A673 (cell line): ENCODE measurements at regions not wholly inside any gene's neighbourhood (a gene's known extent, or its start where the extent isn't known, plus 50 kb on each side); places are given as distances from the start of the nearest gene placed in this dataset.

Experiments
- BruUV-seq: library from RNA; stranded (reverse); fragments of 400-500 nt; replicated peaks from 2 replicates; lab custom pipeline; 2021; lab: Mats Ljungman, UMichigan
- CTCF ChIA-PET: fragments of 300-600 bp; sonication (Branson Sonifier 250); formaldehyde crosslinking; loops from one replicate; lab custom pipeline; 2022; ENCODE audit warnings: antibody characterized with exemption; lab: Charles Lee
- POLR2A ChIA-PET: fragments of 300-600 bp; sonication (Branson Sonifier 250); formaldehyde crosslinking; loops from one replicate; lab custom pipeline; 2022; ENCODE audit warnings: antibody characterized with exemption; ENCODE audit not compliant: low non-redundant PET; lab: Charles Lee
- DNase-seq: peaks from one replicate; pipeline ENCODE4 v3.0.0-alpha.2; 2015; ENCODE audit warnings: low spot score
- H3K27ac ChIP-seq: fragments of 200-600 bp; sonication (generic); 2 replicates; pipeline ENCODE4 v1.5.1; 2016; ENCODE audit warnings: mixed run types, low read depth, mild to moderate bottlenecking, mixed read lengths, antibody characterized with exemption, low read length; ENCODE audit not compliant: poor library complexity, severe bottlenecking
- H3K27me3 ChIP-seq: fragments of 200-600 bp; sonication (generic); replicated peaks from 2 replicates; pipeline ENCODE4 v1.6.1; 2017; ENCODE audit warnings: mixed run types, low read depth, mild to moderate bottlenecking, mixed read lengths, antibody characterized with exemption, low read length; ENCODE audit not compliant: insufficient read depth, poor library complexity
- H3K36me3 ChIP-seq: fragments of 200-600 bp; sonication (generic); 2 replicates; pipeline ENCODE4 v1.6.1; 2016; ENCODE audit warnings: mixed run types, mild to moderate bottlenecking, mixed read lengths, antibody characterized with exemption, low read length; ENCODE audit not compliant: insufficient read depth, poor library complexity, severe bottlenecking
- H3K4me1 ChIP-seq: fragments of 200-600 bp; sonication (generic); 2 replicates; pipeline ENCODE4 v1.6.1; 2017; ENCODE audit warnings: mixed run types, mild to moderate bottlenecking, mixed read lengths, antibody characterized with exemption, low read length; ENCODE audit not compliant: insufficient read depth, poor library complexity, severe bottlenecking
- H3K4me3 ChIP-seq: fragments of 200-600 bp; sonication (generic); 2 replicates; pipeline ENCODE4 v1.5.1; 2016; ENCODE audit warnings: low read depth, mixed run types, mild to moderate bottlenecking, mixed read lengths, low read length; ENCODE audit not compliant: poor library complexity, severe bottlenecking
- H3K9me3 ChIP-seq: fragments of 200-600 bp; sonication (generic); 2 replicates; pipeline ENCODE4 v1.6.1; 2016; ENCODE audit warnings: mixed run types, low read depth, mild to moderate bottlenecking, mixed read lengths, antibody characterized with exemption, low read length; ENCODE audit not compliant: poor library complexity, severe bottlenecking
- EZH2 ChIP-seq: fragments of 200-600 bp; sonication (generic); IDR thresholded peaks from 2 replicates; pipeline ENCODE4 v1.6.1; 2017; ENCODE audit warnings: borderline replicate concordance, low read depth, mild to moderate bottlenecking, mixed read lengths, antibody characterized with exemption, low read length; ENCODE audit not compliant: poor library complexity, severe bottlenecking
- intact Hi-C: fragments of 100-400 bp; cut with micrococcal nuclease; formaldehyde crosslinking; loops from one replicate; pipeline ENCODE4 v1.10.0; 2022; ENCODE audit not compliant: unreplicated experiment
- TF ChIP-seq, protein P1 (sequence below): fragments of 300-800, 200-600 bp; sonication (generic); conservative IDR thresholded peaks from 2 replicates; pipeline ENCODE4 v1.5.1; 2017; ENCODE audit warnings: low read depth, mild to moderate bottlenecking, antibody characterized with exemption, low read length, moderate library complexity, mixed read lengths

DNA sequence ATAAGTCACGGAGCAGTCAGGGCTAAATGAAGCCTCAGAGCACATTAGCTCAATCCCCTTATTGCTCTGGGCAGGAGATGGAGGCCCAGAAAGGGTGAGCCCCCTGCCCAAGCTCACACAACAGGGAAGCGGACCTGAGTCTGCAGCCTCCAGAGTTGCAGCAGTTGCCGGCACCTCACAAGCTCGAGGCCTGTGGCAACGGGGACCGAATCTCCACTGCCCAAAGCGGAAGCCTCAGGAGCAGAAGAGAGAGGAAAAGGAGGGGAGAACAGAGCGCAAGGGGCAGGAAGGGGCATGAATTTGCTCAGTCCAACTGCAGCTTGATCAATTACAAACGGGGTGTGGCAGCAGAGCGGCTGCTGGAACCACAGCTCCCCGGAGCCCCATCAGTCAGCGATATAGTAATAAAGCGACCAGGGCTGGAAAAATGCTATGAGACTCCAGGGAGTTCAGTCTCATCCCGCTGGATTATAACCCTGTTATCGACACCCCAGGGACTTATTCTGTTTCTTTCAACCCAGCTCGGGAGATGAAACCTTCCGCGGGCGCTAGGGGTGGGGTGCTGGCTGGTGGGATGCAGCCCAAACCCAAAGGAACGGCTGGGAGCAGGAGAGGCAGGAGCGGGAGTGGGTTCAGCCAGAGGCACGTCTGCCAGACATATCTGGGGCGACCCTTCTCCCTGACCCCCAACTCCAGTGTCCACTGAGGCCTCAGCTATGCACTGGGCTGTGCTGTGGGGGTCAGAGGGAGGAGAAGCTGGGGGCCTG, 219.7 kb upstream of the LINGO1 start:
- H3K9me3 ChIP-seq: no peaks in the 10 kb centered on the region
- ChIA-PET POLR2A (no interaction called here), CTCF (interaction anchor here (0.6 kb wide), 2 partner anchors 9 to 18 kb away, joined by 3 to 7 read pairs; no protein-coding TSS in a partner anchor)
- DNase-seq: no peak
- intact Hi-C loops: no loop called here
- no TSS peak for BruUV-seq
- no peak overlapping the region for H3K27ac ChIP-seq
- no peak overlapping the region for H3K4me3 ChIP-seq
- peaks cover 9% of the 10 kb centered on the region for H3K4me1 ChIP-seq
- no peaks in the 10 kb centered on the region for H3K36me3 ChIP-seq
- H3K27me3 ChIP-seq: no peaks in the 10 kb centered on the region
- TF ChIP-seq, protein P1, sequence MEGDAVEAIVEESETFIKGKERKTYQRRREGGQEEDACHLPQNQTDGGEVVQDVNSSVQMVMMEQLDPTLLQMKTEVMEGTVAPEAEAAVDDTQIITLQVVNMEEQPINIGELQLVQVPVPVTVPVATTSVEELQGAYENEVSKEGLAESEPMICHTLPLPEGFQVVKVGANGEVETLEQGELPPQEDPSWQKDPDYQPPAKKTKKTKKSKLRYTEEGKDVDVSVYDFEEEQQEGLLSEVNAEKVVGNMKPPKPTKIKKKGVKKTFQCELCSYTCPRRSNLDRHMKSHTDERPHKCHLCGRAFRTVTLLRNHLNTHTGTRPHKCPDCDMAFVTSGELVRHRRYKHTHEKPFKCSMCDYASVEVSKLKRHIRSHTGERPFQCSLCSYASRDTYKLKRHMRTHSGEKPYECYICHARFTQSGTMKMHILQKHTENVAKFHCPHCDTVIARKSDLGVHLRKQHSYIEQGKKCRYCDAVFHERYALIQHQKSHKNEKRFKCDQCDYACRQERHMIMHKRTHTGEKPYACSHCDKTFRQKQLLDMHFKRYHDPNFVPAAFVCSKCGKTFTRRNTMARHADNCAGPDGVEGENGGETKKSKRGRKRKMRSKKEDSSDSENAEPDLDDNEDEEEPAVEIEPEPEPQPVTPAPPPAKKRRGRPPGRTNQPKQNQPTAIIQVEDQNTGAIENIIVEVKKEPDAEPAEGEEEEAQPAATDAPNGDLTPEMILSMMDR: no peak
- no peak for TF ChIP-seq EZH2

DNA sequence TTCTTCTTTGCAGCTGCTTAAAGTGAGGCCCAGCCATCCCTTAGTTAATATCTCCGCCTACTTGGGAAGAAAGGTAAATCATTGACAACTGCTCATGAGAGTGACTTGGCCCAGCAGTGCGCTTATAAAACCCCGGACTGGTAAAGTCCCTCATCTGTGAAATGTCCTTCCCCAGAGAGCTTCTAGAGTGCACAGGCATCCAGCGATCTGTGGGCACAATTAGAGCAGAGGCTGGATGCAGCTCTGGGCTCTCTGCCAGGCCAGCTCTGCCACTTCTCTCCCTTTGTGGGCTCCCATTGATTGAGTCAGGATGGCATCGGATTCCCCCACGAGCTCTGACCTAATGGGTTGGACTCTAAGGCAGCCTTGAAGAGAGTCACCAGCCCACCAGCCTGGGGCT, 219.0 kb upstream of the LINGO1 start:
- CTCF ChIA-PET: no interaction called here
- Histone ChIP-seq H3K9me3 (no peaks in the 10 kb centered on the region), H3K4me1 (peaks cover 9% of the 10 kb centered on the region), H3K27ac (no peak overlapping the region), H3K36me3 (no peaks in the 10 kb centered on the region), H3K4me3 (no peak overlapping the region), H3K27me3 (no peaks in the 10 kb centered on the region)
- POLR2A ChIA-PET: no interaction called here
- TF ChIP-seq, protein P1: no peak
- no peak for TF ChIP-seq EZH2
- BruUV-seq: no TSS peak
- intact Hi-C loops: no loop called here
- DNase-seq: peak; percentile 70

GRCh38 chr15:77851086-77851485, 218.4 kb upstream of the LINGO1 start:
- ChIA-PET POLR2A (no interaction called here), CTCF (no interaction called here)
- Histone ChIP-seq H3K27me3 (no peaks in the 10 kb centered on the region), H3K4me3 (no peak overlapping the region), H3K27ac (no peak overlapping the region), H3K9me3 (no peaks in the 10 kb centered on the region), H3K36me3 (no peaks in the 10 kb centered on the region), H3K4me1 (peaks cover 9% of the 10 kb centered on the region)
- intact Hi-C loops: no loop called here
- no peak for DNase-seq
- BruUV-seq: no TSS peak
- TF ChIP-seq, protein P1: no peak
- no peak for TF ChIP-seq EZH2
